CD14-positive monocyte (primary cell): ENCODE measurements at regions not wholly inside any gene's neighbourhood (a gene's known extent, or its start where the extent isn't known, plus 50 kb on each side); places are given as distances from the start of the nearest gene placed in this dataset.

Experiments
- DNase-seq, 3 donors: peaks; one replicate each; pipeline ENCODE4 v3.0.0-alpha.2; 2011 to 2022
- H2AFZ ChIP-seq: 2 replicates; pipeline ENCODE4 v1.6.0; 2012; ENCODE audit warnings: mild to moderate bottlenecking, low read depth, low read length, inconsistent platforms; ENCODE audit not compliant: insufficient read depth, poor library complexity, severe bottlenecking
- H3K27ac ChIP-seq, 2 donors: 1 replicate in 1 of 2; 2 replicates in 1 of 2; pipeline ENCODE4 v1.5.1; 2012 to 2013; ENCODE audit warnings: low read length in 2 of 2, control low read depth in 1 of 2, inconsistent platforms in 1 of 2, low read depth in 1 of 2, mild to moderate bottlenecking in 1 of 2
- H3K27me3 ChIP-seq, 2 donors: one replicate each; pipeline versions ENCODE4 v1.6.0 to v1.6.1; 2011 to 2013; ENCODE audit warnings: low read length in 2 of 2; ENCODE audit not compliant: control insufficient read depth in 2 of 2, insufficient read depth in 2 of 2
- H3K36me3 ChIP-seq, 2 donors: replicated peaks in 1 of 2; 1 replicate in 1 of 2; 2 replicates in 1 of 2; pipeline versions ENCODE4 v1.5.1 to v1.6.1; 2012 to 2013; ENCODE audit warnings: low read length in 2 of 2, control low read depth in 1 of 2, inconsistent platforms in 1 of 2, mild to moderate bottlenecking in 1 of 2; ENCODE audit not compliant: insufficient read depth in 2 of 2, control insufficient read depth in 1 of 2
- H3K4me1 ChIP-seq, 2 donors: 1 replicate in 1 of 2; 2 replicates in 1 of 2; pipeline versions ENCODE4 v1.5.1 to v1.6.1; 2012 to 2013; ENCODE audit warnings: low read length in 2 of 2, control low read depth in 1 of 2, inconsistent platforms in 1 of 2, mild to moderate bottlenecking in 1 of 2, moderate library complexity in 1 of 2; ENCODE audit not compliant: insufficient read depth in 2 of 2, control insufficient read depth in 1 of 2
- H3K4me2 ChIP-seq: replicated peaks from 2 replicates; pipeline ENCODE3; 2012; ENCODE audit warnings: low read length, moderate library complexity, mild to moderate bottlenecking; ENCODE audit not compliant: poor library complexity, severe bottlenecking; ENCODE audit errors: extremely low read depth
- H3K4me3 ChIP-seq, 3 experiments: fragments of 200-600 bp in 1 of 3; sonication (generic) in 1 of 3; replicated peaks in 1 of 3; 1 replicate in 2 of 3; 2 replicates in 1 of 3; pipeline ENCODE4 v1.5.1; 2011 to 2013; ENCODE audit warnings: low read length in 3 of 3, mild to moderate bottlenecking in 3 of 3, control low read depth in 2 of 3, low read depth in 2 of 3, inconsistent platforms in 1 of 3, moderate library complexity in 1 of 3
- H3K79me2 ChIP-seq: 2 replicates; pipeline ENCODE4 v1.6.0; 2012; ENCODE audit warnings: mild to moderate bottlenecking, control low read depth, inconsistent platforms, low read length, moderate library complexity; ENCODE audit not compliant: insufficient read depth
- H3K9ac ChIP-seq: 2 replicates; pipeline ENCODE4 v1.6.0; 2017; ENCODE audit warnings: low read length, mild to moderate bottlenecking; ENCODE audit not compliant: insufficient read depth, poor library complexity, severe bottlenecking
- H3K9me3 ChIP-seq, 2 donors: replicated peaks in 1 of 2; 1 replicate in 1 of 2; 2 replicates in 1 of 2; pipeline versions ENCODE4 v1.5.1 to v1.6.1; 2012 to 2013; ENCODE audit warnings: low read length in 2 of 2, control low read depth in 1 of 2; ENCODE audit not compliant: control insufficient read depth in 1 of 2, insufficient read depth in 1 of 2
- H4K20me1 ChIP-seq: 2 replicates; pipeline ENCODE4 v1.6.0; 2012; ENCODE audit warnings: mild to moderate bottlenecking, low read length, control low read depth, moderate library complexity; ENCODE audit not compliant: insufficient read depth
- H3K27ac Mint-ChIP-seq, 7 donors: one replicate each; pipeline ENCODE4 v1.8.0; 2020; ENCODE audit warnings: mild to moderate bottlenecking in 7 of 7, mixed read lengths in 7 of 7, moderate library complexity in 6 of 7, inconsistent platforms in 2 of 7
- H3K27me3 Mint-ChIP-seq, 3 donors: one replicate each; pipeline ENCODE4 v1.8.0; 2021 to 2022; ENCODE audit warnings: low read depth in 3 of 3, mild to moderate bottlenecking in 3 of 3, mixed read lengths in 3 of 3, moderate library complexity in 3 of 3, inconsistent platforms in 1 of 3
- H3K36me3 Mint-ChIP-seq, 2 donors: one replicate each; pipeline ENCODE4 v1.8.0; 2020; ENCODE audit warnings: mixed read lengths in 2 of 2, inconsistent platforms in 1 of 2, mild to moderate bottlenecking in 1 of 2
- H3K4me1 Mint-ChIP-seq: one replicate; pipeline ENCODE4 v1.8.0; 2020; ENCODE audit warnings: mild to moderate bottlenecking, mixed read lengths
- H3K4me3 Mint-ChIP-seq, 2 donors: one replicate each; pipeline ENCODE4 v1.8.0; 2020; ENCODE audit warnings: mild to moderate bottlenecking in 2 of 2, mixed read lengths in 2 of 2, moderate library complexity in 1 of 2
- H3K9me3 Mint-ChIP-seq, 7 donors: one replicate each; pipeline ENCODE4 v1.8.0; 2020 to 2022; ENCODE audit warnings: mixed read lengths in 7 of 7, mild to moderate bottlenecking in 6 of 7, moderate library complexity in 6 of 7, inconsistent platforms in 2 of 7
- WGBS: methylation state at CpG from one replicate; pipeline ENCODE4 v1.1.5; 2013; ENCODE audit warnings: missing lambda C conversion rate; ENCODE audit not compliant: insufficient coverage; 5-methylcytosine and 5-hydroxymethylcytosine counted together
- intact Hi-C, 2 donors: fragments of 100-400 bp; cut with micrococcal nuclease; formaldehyde crosslinking; loops; one replicate each; pipeline versions ENCODE4 v1.15.0 to v1.15.1; 2023
- TF ChIP-seq, protein P1 (sequence below): fragments of 200-600 bp; IDR thresholded peaks from one replicate; pipeline ENCODE4 v1.8.0; 2022; ENCODE audit warnings: antibody characterized with exemption, mild to moderate bottlenecking

DNA sequence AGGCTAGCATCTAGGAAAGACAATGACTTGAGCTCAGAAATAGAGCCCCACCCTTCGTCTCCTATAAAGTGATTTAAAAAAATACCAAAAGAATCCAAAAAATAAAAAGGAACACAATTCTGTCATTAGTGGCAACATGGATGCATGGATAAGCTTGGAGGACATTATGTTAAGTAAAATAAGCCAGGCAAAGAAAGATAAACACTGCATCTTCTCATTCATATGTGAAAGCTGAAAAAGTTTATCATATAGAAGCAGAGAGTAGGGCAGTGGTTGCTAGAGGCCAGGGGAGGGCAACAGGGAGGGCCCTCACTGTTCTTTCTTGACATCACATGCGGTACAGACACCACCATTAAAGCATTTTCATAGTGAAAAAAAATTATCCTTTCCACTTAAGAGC is 220.9 kb upstream of the TRPC7 start:
- Histone ChIP-seq H3K4me1 (no peaks in the 10 kb centered on the region), H3K9me3 (no peaks in the 10 kb centered on the region), H3K27me3 (no peaks in the 10 kb centered on the region), H3K36me3 (no peaks in the 10 kb centered on the region), H3K9ac (no peak overlapping the region), H3K27ac (no peak overlapping the region), H4K20me1 (no peaks in the 10 kb centered on the region), H2AFZ (no peak overlapping the region), H3K4me3 (no peak overlapping the region), H3K79me2 (no peaks in the 10 kb centered on the region), H3K4me2 (no peak overlapping the region)
- intact Hi-C loops: no loop called here
- Mint-ChIP-seq H3K4me1 (no peaks in the 10 kb centered on the region), H3K9me3 (peaks cover 0 to 4% (median 0%) of the 10 kb centered on the region in 7 donors), H3K27ac (no peak overlapping the region), H3K4me3 (no peak overlapping the region), H3K27me3 (peaks cover 0 to 2% (median 0%) of the 10 kb centered on the region in 3 donors), H3K36me3 (no peaks in the 10 kb centered on the region)
- TF ChIP-seq, protein P1, sequence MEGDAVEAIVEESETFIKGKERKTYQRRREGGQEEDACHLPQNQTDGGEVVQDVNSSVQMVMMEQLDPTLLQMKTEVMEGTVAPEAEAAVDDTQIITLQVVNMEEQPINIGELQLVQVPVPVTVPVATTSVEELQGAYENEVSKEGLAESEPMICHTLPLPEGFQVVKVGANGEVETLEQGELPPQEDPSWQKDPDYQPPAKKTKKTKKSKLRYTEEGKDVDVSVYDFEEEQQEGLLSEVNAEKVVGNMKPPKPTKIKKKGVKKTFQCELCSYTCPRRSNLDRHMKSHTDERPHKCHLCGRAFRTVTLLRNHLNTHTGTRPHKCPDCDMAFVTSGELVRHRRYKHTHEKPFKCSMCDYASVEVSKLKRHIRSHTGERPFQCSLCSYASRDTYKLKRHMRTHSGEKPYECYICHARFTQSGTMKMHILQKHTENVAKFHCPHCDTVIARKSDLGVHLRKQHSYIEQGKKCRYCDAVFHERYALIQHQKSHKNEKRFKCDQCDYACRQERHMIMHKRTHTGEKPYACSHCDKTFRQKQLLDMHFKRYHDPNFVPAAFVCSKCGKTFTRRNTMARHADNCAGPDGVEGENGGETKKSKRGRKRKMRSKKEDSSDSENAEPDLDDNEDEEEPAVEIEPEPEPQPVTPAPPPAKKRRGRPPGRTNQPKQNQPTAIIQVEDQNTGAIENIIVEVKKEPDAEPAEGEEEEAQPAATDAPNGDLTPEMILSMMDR: no peak
- WGBS: no CpG with 5 or more reads among the region's 2 CpGs
- DNase-seq: no peak

DNA sequence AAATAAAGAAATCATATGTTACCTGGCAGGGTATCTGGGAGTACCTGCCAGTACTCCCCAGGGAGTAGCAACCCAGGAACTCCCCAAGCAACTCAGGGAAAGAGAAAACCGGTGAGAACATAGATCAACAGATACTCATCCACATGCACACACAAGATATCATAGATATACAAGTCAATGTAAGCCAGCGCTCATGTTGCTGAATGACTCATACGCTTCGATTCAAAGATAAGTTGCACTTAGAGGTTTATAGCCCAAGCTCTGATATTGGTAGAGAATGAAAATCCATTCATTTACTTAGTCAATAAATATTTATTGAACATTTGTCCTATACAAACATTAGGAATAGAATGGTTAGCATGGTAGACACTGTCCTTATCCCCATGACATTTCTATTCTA is 219.1 kb upstream of the TRPC7 start:
- Histone ChIP-seq H3K4me2 (no peak overlapping the region), H4K20me1 (no peaks in the 10 kb centered on the region), H3K4me1 (no peaks in the 10 kb centered on the region), H3K9ac (no peak overlapping the region), H3K27ac (no peak overlapping the region), H3K27me3 (no peaks in the 10 kb centered on the region), H3K79me2 (no peaks in the 10 kb centered on the region), H3K9me3 (no peaks in the 10 kb centered on the region), H3K36me3 (no peaks in the 10 kb centered on the region), H3K4me3 (no peak overlapping the region), H2AFZ (no peak overlapping the region)
- DNase-seq: no peak
- no peak overlapping the region for H3K4me3 Mint-ChIP-seq
- TF ChIP-seq, protein P1: no peak
- H3K27ac Mint-ChIP-seq: no peak overlapping the region
- no peaks in the 10 kb centered on the region for H3K36me3 Mint-ChIP-seq
- H3K27me3 Mint-ChIP-seq: peaks cover 0 to 2% (median 0%) of the 10 kb centered on the region in 3 donors
- no peaks in the 10 kb centered on the region for H3K4me1 Mint-ChIP-seq
- peaks cover 0 to 2% (median 0%) of the 10 kb centered on the region in 7 donors for H3K9me3 Mint-ChIP-seq
- intact Hi-C loops: no loop called here
- 80% methylated on average over 1 of the region's 4 CpGs for WGBS
